ENCODE measurements at regions not wholly inside any gene's neighbourhood (a gene's known extent, or its start where the extent isn't known, plus 50 kb on each side); places are given as distances from the start of the nearest gene placed in this dataset.

DNA sequence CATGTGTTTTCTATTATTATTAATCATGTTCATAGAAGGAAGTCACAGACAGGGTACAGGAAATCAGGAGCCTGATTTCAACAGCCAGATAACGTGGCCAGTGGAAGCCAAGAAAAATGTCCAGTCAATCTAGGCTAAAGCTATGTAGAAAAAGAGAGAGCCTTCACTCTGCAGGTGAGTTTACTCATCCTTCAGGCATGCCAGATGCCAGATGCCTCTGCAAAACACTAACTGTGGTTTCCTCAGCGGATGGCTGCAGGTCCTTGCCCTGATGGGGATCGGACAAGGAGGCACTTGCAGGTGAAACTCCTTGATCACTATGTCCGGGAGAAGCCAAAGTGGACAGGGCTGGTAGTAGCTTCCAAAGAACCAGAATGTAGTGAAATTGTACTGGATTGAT is 962.3 kb upstream of the RAG2 start:
- no peak for DNase-seq

DNA sequence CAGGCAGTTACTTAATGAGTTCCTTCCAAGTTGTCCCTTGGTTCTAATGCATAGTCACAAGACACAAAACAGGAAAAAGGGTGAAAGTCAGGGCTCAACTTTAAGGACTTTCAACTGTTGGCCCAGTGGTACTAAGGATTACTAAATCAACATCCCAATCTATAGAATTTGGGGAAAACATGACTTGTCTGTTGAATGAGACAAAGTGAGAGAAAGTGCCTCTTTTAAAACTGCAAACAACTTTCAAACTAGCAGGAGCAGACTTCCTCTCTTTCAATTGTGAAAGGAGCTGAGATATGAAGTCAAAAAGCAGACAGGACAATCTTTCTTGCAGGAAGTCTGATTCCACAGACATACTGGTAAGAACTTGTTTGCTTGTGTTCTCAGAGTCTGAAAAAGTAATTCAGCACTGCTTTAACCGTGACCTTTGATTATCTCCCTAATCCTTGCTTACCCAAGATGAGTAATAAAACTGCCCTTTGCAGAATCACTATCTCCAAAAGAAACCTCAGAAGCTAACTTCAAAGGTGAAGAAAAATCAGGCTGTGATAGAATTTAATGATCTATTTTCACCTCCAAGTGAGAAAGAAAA is 960.7 kb upstream of the RAG2 start:
- no peak for DNase-seq

DNA sequence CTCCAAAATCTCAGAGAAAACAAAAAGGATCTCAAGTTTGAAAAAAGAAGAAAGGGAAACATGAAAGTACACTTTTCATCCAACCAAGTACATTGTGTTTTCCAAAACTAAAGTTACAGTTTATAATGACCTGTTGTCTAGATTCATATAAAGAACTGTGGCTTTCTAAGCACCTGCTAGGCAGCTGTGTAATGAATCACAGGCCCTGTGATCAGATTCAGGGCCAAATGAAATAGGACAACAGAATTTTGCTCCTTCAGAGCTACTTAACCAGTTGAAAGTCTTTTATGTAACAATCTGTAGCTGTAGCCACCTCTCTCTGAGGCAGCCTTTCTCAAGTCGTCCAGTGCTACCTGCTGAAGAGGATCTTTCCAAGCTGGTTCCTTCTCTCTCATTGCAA is 960.0 kb upstream of the RAG2 start:
- no peak for DNase-seq

DNA sequence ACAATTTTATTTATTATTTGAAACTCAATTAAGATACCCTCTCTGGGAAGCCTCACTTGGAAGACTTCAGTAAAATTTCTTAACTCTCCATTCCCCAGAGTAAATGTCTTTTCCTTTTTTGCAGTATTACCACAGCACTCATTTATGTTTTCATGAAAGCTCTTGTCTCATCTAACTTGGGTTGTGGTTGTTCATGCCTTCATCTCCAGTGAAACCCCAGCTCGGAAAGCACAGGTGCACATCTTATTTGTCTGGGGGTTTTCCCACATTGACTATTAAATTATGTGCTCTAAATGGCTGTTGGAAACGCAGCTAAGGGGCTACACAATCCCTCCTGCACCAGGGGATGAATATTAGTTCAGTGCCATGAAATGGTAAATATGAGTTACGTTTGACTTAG is 954.2 kb upstream of the RAG2 start:
- DNase-seq = no peak

DNA sequence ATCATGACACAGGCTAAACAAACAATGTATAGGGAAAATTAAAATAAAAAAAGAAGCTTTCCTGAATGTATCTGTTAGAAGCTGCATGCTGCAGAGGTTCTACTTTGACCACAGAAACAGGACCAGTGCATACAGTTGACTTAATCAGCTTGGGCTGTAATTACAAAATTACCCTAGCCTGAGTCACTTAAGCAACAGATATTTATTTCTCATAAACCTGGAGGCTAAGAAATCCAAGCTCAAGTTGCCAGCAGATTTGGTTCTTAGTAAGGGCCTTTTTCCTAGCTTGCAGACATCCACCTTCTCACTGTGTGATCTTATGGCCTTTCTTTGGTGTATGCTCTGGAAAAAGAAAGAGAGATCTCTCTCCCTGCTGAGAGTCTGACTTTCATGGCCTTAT is 946.5 kb upstream of the RAG2 start:
- DNase-seq = no peak

DNA sequence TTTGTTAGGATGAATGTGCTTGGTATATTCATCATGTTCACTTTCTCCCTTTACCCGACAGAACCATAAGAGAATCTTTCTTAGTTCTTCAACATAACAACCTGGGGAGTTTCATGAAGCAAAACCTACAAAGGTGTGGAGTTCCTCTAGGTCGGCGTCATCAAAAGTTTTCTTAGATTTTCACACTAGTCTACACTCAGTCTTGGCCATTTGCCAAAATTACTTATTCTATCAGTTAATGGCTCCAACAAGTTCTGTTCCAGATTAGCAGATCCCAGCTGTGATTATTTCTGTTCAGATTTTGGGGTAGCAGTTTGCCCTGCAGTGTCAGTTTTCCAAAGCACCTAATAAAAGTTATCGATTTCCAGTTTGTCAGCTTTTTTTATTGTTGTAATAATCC is 935.8 kb upstream of the RAG2 start:
- DNase-seq = no peak

DNA sequence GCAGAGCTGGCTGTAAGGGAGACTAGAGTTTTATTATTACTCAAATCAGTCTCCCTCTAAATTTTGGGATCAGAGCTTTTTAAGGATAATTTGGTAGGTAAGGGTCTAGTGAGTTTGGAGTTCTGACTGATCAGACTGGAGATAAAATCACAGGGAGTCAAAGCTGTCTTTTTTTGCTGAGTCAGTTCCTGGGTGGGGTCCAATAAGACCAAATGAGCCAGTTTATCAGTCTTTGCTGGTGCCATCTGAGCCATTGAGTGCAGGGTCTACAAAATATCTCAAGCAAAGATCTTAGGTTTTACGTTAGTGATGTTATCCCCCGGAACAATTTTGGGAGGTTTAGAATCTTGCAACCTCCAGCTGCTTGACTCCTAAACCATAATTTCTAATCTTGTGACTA is 935.1 kb upstream of the RAG2 start:
- DNase-seq = no peak

DNA sequence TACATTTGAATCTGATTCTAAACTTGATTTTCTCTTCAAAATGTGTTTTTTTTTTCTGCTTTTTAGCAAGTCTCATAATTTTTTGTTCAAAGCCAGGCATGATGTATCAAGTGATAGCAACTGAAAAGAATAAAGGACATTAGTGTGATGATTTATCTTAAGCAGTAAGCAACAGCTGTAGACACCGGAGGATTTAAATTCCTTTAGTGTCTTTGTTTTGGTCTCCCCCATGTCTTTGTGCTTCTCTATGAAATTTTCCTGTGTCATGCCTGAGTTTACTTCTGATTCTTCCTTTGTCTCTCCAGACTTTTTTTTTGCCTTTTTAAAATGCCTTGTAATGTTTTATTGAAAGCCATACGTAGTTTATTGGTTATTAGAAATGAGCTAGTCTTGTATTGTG is 934.2 kb upstream of the RAG2 start:
- DNase-seq = no peak

DNA sequence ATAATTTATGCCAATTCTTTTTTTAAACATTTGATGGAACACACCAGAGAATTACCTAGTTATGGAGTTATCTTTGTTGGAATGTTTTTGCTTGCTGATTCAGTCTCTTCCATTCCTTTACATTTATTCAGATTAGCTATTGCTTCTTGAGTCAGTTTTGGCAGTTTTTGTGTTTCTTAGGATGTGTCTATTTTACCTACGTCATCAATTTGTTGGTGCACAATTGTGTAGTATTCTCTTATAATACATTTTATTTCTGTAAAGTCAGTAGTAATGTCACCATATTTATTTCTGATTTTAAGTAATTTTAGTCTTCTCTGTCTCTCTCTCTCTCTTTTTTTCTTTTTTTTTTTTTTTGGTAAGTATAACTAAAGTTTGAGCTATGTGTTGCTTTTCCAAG is 929.5 kb upstream of the RAG2 start:
- no peak for DNase-seq

DNA sequence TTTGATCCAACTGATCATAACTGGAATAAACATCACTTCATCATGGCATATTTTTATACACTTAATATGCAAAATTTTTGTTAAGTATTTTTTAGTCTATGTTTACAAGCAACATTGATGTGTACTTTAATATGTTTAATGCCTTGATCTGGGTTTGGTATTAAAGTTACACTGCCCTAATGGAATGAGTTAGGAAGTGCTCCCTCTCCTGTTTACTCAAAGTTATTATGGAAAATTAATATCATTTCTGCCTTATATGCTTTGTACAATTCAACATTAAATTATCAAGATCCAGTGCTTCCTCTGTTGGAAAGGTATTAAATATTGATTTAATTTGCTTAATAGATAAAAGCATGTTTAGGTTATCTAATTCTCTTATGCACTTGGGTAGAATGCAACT is 927.3 kb upstream of the RAG2 start:
- no peak for DNase-seq

DNA sequence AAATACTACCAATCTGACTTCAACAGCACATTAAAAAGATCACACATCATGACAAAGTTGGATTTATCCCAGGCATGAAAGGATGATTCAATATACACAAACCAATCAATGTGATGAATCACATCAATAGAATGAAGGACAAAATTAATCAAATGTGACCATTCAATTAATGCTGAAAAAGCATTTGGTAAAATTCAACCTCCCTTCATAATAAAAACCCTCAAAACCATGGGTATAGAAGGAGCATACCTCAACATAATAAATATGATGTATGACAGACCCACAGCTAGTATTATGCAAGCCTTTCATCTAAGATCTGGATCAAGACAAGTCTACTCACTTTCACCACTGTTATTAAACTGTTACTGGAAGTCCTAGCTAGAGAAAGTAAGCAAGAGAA is 921.7 kb upstream of the RAG2 start:
- DNase-seq = no peak

DNA sequence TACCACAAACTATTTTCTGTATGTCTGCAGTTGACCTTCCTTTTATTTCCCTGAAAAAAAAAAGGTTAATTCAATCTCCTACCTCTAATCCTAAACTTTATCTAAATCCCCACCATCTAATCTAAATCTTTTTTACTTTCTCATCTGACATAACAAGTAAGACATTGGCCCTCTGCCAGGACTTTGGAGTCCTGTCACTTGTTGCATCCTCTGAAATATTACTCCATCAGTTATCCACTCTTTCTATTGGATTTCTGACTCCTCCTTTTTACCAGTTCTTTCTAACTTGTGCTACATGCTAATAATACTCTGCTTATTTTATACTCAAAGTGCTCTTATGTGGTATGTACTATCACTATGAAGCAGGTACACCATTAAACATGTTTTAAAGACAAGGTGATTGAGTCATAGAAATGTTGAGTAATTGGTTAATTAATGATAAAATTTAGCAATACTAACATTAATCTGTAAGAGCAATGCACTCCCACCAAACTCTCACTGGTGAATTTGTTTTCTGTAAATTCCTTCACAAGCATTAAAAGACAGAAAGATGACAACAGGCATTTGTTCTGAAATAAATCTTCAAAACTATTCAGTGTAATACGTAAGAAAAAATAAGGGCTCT is 914.2 kb upstream of the RAG2 start:
- no peak for DNase-seq

DNA sequence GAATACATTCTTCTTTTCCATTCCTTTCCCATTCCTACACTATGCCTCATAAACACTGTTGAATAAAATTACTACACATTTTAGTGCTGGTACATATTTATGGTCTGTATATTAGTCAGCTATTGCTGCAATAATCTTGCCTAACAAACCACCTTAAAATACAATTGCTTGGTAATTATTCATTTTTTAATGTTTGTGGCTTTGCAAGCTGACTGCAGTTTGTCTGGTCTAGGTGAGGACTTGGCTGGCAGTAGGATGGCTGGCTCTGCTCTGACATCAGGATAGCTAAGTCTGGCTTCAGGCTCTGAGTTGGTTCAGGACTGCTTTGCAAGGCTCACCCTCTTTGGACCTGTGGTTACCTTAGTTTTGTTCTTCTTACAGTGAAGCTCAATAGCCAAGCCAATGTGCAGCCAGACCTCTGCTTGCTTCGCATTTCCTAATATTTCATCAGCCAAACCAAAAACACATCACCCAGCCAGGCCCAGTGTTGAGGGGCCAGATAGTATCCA is 913.4 kb upstream of the RAG2 start:
- no peak for DNase-seq

DNA sequence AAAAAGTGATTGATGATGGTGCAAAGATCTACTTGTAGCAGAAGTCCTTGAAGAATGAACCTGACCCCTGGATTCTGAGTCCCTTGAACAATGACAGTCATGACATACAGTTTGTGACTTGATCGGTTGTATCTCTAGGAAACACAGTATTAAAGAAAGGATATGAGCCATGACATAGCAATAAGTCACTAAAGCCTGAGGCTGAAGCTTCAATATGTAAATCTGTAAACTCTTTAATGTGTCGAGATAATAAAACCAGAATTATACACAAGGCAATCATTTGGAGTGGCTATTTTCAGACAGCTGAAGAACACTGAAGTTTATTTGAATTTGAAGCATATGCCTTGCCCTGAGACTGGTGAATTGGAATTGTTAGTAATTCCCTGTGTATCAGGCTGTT is 911.5 kb upstream of the RAG2 start:
- no peak for DNase-seq

DNA sequence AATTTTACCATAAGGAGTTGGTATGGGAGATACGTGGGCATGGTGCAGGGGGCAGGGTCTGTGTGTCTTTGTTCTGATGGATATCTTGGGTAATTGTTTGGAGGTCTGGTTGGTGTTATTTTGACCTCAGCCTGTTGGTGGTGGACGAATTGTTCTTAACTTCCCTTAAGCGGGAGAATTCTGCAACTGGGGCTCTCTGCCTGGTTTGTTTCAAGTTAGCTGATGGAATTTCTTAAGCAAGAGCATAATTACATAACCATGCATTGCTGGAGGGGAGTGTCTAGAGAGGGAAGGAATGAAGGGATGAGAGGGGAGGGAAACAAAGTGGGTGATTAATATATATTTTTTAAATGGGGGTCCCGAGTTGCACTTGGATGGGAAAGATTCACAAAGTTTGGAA is 908.5 kb upstream of the RAG2 start:
- DNase-seq = no peak

DNA sequence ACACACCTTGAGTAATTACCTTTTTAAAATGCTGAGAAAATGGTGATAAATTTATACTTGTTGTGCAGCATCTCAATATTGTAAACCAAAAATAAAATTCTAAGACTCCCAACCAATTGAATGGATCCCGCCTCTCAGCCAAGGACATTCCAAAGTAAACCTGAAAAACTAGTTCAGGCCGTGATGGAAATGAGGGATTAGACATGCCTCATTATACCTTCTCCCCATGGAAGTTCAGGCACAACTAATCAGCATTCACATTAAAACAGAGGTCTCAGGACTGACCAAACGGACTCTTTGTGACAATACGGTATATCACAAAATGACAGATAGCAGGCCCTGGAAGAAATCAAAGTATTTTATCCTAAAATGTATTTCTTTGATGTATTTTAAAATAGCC is 907.4 kb upstream of the RAG2 start:
- no peak for DNase-seq

DNA sequence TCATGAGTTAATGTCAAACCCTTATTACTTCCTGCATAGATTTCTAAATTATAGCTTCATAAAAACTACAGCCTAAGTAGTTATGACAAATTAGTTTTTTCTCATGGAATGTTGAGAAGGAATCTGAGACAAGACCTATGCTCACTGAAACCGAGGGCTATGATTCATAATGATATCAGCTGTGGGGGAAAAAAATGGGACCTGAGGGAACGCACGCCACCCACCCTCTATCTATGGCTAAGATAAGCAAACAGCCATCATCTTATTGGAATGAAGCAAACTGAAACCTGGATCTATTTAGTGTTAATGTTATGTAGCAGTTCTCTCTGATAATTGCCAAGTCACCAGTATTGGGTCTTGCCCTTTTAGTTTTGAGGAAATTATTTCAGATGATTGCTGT is 906.9 kb upstream of the RAG2 start:
- no peak for DNase-seq

DNA sequence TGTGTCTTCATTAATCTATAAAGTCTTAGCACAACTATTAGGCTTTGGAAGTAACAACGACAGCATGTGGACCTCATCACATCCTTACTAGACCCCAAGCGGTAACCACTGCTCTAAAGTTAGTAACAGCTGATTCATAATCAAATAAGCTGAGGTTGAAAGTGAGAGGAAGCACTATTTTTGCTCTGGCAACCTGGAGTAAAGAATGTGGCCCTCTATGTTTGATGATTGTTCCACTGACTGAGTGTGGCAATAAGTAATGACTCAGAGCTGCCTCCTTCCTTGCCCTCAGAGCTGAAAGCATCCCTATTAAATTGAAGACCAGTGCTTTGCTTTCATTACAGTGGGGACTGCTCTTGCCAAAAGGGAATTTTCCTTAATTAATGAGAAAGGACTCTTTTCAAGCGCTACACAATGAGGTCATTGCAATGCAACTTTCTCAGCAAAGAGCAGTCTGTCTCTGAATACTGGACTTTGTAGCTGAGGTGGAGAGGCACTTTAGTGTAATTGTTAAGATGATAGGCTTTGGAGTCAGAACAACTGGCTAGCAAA is 906.1 kb upstream of the RAG2 start:
- DNase-seq = no peak

DNA sequence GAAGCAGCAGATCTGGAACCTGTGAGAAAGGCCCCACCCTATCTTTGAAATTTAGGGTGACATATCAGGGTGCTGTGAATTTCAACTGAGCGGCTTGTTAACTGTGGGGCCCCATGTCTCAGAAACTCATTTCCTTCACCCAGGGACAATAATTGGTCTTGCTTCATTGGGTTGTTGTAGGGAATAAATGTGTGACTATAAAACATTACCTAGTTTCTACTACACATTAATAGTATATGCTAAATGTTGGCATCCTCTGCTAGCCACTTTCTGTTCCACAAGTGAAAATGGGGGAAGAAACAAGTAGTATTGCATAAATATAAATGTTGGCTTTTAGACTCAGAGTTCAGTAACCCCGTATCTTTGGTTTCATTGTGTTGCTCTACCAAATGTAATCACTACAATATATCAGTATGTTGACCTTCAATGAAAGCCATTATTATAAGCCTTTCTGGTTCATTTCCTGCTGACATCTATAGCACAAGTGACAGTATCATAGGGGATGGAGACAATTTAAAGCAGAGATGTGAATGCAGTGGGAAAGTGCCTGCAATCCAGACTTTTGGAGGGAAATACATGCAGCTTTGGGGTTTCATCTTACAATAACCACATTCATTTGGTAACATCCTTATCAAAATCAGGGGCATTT is 905.5 kb upstream of the RAG2 start:
- no peak for DNase-seq

DNA sequence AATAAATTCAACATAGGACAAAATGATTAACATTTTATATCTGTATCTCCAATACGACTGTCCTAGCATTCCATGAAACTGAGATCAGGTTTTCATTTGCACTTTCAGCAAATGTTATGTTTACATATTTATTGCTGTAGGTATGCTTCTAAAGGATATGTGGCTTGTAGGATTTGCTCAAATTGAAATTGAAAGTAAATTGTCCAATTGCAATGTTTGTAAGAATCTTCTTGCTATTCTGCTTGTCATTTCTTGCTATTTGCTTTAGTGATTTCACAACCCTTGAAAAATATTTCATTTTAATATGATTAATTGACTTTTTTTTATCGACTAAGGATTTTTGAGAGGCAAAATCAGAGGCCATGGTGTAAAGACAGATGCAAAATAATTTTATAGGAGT is 904.2 kb upstream of the RAG2 start:
- DNase-seq = no peak

DNA sequence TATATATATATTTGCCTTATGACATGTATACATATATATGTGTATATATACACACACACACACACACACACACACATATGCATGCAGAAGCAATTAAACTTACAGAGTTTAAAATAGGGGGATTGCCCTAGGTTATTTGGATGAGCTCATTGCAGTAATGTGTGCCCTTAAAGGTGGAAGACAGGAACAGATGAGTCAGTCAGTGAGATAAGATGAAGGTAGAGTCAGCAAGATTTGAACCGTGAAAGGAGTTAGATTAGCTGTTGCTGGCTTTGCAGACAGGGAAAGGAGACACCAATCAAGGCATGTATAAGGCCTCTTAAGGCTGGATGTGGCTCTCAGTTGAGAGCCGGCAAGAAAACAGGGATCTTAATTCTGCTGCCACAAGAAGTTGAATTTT is 902.4 kb upstream of the RAG2 start:
- DNase-seq = no peak

DNA sequence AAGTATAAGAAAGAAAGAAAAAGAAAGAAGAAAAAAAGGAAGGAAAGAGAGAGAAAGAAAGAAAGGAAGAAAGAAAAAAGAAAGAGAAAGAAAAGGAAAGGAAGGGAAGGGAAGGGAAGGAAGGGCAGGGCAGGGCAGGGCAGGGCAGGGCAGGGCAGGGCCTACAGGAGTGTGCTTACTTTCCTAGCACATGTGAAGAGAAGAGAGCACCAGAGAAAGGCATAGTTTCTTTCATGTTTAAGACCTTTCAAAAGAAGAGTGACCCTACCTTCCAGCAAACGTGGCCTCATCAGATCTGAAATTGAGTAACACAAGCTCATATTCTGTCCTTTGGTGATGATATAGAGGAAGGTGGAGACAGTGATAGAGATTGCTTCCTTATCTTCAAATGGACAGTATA is 899.3 kb upstream of the RAG2 start:
- DNase-seq = no peak

DNA sequence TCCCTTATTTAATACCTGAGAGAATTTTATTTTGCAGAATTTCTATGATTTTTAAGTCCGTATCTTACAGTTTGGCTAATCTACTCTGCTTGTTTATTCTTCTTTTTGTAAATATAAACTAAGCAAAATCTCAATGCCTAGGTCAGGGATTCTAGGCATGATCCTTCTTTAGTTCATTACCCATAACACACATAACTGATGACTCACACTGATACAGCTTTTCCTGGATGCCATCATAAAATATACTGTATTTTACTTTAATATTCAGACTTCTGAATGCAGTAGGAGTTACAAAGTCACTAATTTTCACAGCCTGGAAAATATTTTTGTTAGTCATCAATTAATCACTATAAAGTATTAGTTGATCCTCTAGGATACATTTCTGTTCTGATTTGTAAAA is 898.2 kb upstream of the RAG2 start:
- DNase-seq = no peak

DNA sequence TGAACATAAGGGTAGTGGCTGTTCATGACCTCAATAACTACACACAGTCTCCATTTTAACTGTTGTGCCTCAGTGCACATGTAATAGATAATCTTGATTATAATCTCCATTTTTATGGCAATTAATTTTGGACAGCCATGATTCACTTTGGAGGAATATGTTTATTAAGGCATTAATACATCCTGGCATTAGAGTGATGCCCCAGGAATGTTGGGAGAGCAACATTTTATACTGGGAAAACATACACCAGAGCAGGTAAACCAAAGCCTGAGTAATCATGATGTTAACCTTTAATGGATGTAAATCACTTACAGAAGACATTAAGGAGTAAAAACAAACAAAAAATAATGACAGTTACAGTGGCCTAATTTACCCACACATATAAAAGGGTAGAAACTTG is 886.3 kb upstream of the RAG2 start:
- DNase-seq = no peak

DNA sequence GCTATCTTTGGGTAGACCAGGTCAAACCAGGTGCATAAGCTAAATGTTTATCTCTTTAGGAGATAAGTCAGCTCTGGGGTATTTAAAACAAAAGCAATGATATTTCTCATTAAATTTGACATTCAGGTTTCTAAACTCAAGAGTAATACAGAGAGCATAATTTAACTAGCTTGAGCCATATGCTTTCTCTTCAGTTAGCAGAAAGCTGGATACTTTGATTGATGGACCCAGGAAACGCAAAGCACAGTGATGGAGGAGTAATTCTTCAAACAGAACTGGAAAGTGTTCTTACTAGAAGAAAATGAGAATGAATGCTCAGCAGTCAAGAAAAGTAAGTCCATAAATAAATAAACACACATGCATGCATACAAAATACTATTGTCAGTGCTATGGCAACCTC is 885.7 kb upstream of the RAG2 start:
- DNase-seq = no peak

All from NCI-H1694 (cell line).